DMS 273 treated with DMSO at 0.1 percent for 48 hours (cell line): ENCODE measurements at regions not wholly inside any gene's neighbourhood (a gene's known extent, or its start where the extent isn't known, plus 50 kb on each side); places are given as distances from the start of the nearest gene placed in this dataset.

Source experiments
- DNase-seq: peaks from one replicate; lab custom pipeline; 2025; lab: John Stamatoyannopoulos, UW

GRCh38 chr3:72434296-72434695, 413.9 kb downstream of the SHQ1 start:
- no peak for DNase-seq

GRCh38 chr3:72432246-72432645, 416.0 kb downstream of the SHQ1 start:
- no peak for DNase-seq

GRCh38 chr3:72429589-72430353, 418.5 kb downstream of the SHQ1 start:
- DNase-seq = no peak

GRCh38 chr3:72428803-72429202, 419.4 kb downstream of the SHQ1 start:
- no peak for DNase-seq

GRCh38 chr3:72427624-72428023, 420.6 kb downstream of the SHQ1 start:
- DNase-seq = no peak

- DNase-seq = no peak
Observed at GRCh38 chr3:72426618-72427397, 421.4 kb downstream of the SHQ1 start.

GRCh38 chr3:72423643-72424042, 424.6 kb downstream of the SHQ1 start:
- no peak for DNase-seq

GRCh38 chr3:72421786-72422185, 426.5 kb downstream of the SHQ1 start:
- DNase-seq = no peak

- no peak for DNase-seq
Observed at GRCh38 chr3:72421126-72421525, 427.1 kb downstream of the SHQ1 start.

GRCh38 chr3:72418856-72419255, 429.4 kb downstream of the SHQ1 start:
- no peak for DNase-seq

- no peak for DNase-seq
Observed at GRCh38 chr3:72418244-72418643, 430.0 kb downstream of the SHQ1 start.

- DNase-seq = no peak
Observed at GRCh38 chr3:72414481-72415016, 433.7 kb downstream of the SHQ1 start.

- DNase-seq = no peak
Observed at GRCh38 chr3:72413228-72413627, 435.0 kb downstream of the SHQ1 start.

GRCh38 chr3:72412340-72412956, 435.8 kb downstream of the SHQ1 start:
- DNase-seq = no peak

- DNase-seq = no peak
Observed at GRCh38 chr3:72411843-72412242, 436.4 kb downstream of the SHQ1 start.

GRCh38 chr3:72411126-72411525, 437.1 kb downstream of the SHQ1 start:
- no peak for DNase-seq

GRCh38 chr3:72408983-72409779, 439.1 kb downstream of the SHQ1 start:
- no peak for DNase-seq

- DNase-seq = no peak
Observed at GRCh38 chr3:72407766-72408165, 440.5 kb downstream of the SHQ1 start.

GRCh38 chr3:72405943-72406566, 442.2 kb downstream of the SHQ1 start:
- no peak for DNase-seq

GRCh38 chr3:72401005-72401545, 447.2 kb downstream of the SHQ1 start:
- no peak for DNase-seq

GRCh38 chr3:72398781-72399180, 449.5 kb downstream of the SHQ1 start:
- DNase-seq = no peak
